Upper lobe of left lung (tissue), 4 donors: ENCODE measurements at regions not wholly inside any gene's neighbourhood (a gene's known extent, or its start where the extent isn't known, plus 50 kb on each side); places are given as distances from the start of the nearest gene placed in this dataset.

ENCODE experiments used
- POLR2A ChIP-seq, 4 donors: fragments of 450-650 bp; IDR thresholded peaks; one replicate each; pipeline ENCODE4 v1.5.1; 2016 to 2017; ENCODE audit warnings: antibody characterized with exemption in 4 of 4, mild to moderate bottlenecking in 2 of 4
- TF ChIP-seq, protein P1 (sequence below), 6 experiments: fragments of 450-650 bp in 4 of 6; fragments of 200-600 bp in 2 of 6; sonication (generic) in 2 of 6; IDR thresholded peaks; one replicate each; pipeline ENCODE4 v1.5.1; 2016 to 2019; ENCODE audit warnings: antibody characterized with exemption in 6 of 6

DNA sequence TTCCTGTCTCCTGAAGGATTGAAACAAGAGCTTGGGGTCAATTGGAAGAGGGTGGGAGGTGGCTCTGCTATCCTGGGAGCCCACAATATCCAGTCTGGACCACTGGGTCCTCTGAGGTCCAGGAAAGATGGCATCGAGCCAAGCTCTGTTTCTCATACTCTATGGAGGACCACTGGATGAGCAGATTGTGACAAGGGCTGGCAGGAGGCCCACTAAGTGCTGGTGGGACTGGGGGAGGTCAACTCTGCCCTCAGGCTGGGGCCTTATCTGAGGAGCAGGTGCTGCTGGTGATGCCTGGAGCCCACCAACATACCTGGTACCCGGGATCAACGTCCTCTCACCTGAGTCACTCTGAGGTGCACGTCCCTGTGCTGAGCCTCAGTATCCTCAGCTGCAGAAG lies 142.4 kb downstream of the NDUFA10 start:
- TF ChIP-seq, protein P1, sequence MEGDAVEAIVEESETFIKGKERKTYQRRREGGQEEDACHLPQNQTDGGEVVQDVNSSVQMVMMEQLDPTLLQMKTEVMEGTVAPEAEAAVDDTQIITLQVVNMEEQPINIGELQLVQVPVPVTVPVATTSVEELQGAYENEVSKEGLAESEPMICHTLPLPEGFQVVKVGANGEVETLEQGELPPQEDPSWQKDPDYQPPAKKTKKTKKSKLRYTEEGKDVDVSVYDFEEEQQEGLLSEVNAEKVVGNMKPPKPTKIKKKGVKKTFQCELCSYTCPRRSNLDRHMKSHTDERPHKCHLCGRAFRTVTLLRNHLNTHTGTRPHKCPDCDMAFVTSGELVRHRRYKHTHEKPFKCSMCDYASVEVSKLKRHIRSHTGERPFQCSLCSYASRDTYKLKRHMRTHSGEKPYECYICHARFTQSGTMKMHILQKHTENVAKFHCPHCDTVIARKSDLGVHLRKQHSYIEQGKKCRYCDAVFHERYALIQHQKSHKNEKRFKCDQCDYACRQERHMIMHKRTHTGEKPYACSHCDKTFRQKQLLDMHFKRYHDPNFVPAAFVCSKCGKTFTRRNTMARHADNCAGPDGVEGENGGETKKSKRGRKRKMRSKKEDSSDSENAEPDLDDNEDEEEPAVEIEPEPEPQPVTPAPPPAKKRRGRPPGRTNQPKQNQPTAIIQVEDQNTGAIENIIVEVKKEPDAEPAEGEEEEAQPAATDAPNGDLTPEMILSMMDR (IDR thresholded peaks at IDR 0.05) = no peak
- no peak for TF ChIP-seq POLR2A (IDR thresholded peaks at IDR 0.05)
